HUES6 (cell line): ENCODE measurements at regions not wholly inside any gene's neighbourhood (a gene's known extent, or its start where the extent isn't known, plus 50 kb on each side); places are given as distances from the start of the nearest gene placed in this dataset.

Experiments
- H3K27ac ChIP-seq: 2 replicates; pipeline ENCODE4 v1.7.0; 2013; ENCODE audit warnings: low read depth, mild to moderate bottlenecking, low read length, inconsistent platforms
- H3K27me3 ChIP-seq: 2 replicates; pipeline ENCODE4 v1.6.1; 2013; ENCODE audit warnings: low read length; ENCODE audit not compliant: control insufficient read depth, insufficient read depth
- H3K36me3 ChIP-seq: 2 replicates; pipeline ENCODE4 v1.6.1; 2013; ENCODE audit warnings: low read length; ENCODE audit not compliant: control insufficient read depth, insufficient read depth
- H3K4me1 ChIP-seq: 2 replicates; pipeline ENCODE4 v1.6.1; 2013; ENCODE audit warnings: low read length; ENCODE audit not compliant: control insufficient read depth, insufficient read depth
- H3K4me3 ChIP-seq: 2 replicates; pipeline ENCODE4 v1.5.1; 2013; ENCODE audit warnings: low read depth, low read length
- H3K9ac ChIP-seq: one replicate; pipeline ENCODE4 v1.6.1; 2013; ENCODE audit warnings: mild to moderate bottlenecking, low read length
- H3K9me3 ChIP-seq: 2 replicates; pipeline ENCODE4 v1.6.1; 2013; ENCODE audit warnings: low read depth, low read length; ENCODE audit not compliant: control insufficient read depth, insufficient read depth

GRCh38 chr12:29882846-29883245 is 99.1 kb upstream of the TMTC1 start:
- peaks cover 6% of the 10 kb centered on the region for H3K4me1 ChIP-seq
- no peak overlapping the region for H3K4me3 ChIP-seq
- no peaks in the 10 kb centered on the region for H3K36me3 ChIP-seq
- H3K27me3 ChIP-seq: no peaks in the 10 kb centered on the region
- H3K9me3 ChIP-seq: peaks cover 39% of the 10 kb centered on the region
- no peak overlapping the region for H3K9ac ChIP-seq
- H3K27ac ChIP-seq: no peak overlapping the region

- Histone ChIP-seq H3K4me1 (peaks cover 6% of the 10 kb centered on the region), H3K27me3 (no peaks in the 10 kb centered on the region), H3K27ac (no peak overlapping the region), H3K36me3 (no peaks in the 10 kb centered on the region), H3K9me3 (peaks cover 34% of the 10 kb centered on the region), H3K4me3 (no peak overlapping the region), H3K9ac (no peak overlapping the region)
Observed at GRCh38 chr12:29880987-29881386, 97.2 kb upstream of the TMTC1 start.

DNA sequence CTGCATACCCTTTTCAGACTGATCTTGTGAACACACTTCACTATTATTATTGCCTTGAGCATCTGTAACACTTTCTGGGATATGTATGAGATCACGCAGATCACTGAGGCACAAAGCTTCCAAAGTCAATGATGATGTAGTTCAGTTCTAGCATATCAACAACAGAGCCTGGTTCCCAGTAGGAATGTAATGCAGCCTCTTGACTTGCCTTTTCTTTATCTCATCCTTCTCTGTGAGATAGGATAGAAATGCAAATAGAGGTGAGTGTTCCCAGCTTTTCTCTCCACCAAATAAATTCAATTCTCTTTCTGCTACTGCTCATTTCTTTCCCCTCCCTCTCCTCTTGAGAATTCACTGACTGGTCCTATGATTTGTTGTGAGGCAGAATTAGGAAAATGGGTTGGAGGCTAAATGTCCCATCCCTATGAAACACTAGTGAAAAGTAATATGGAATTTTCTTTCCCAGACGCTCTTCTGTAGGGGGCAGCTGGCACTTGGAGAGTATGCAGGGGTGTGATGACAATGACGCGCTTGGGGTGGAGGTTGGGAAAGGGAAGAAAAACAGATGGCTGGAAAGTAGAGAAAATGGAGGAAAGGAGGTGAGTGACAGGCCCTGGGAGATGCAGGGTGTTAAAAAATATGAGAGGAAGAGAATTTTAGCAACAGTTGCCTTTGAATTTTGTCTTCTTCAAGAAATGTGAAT is 96.0 kb upstream of the TMTC1 start:
- Histone ChIP-seq H3K4me1 (peaks cover 6% of the 10 kb centered on the region), H3K27ac (no peak overlapping the region), H3K36me3 (no peaks in the 10 kb centered on the region), H3K9ac (no peak overlapping the region), H3K27me3 (no peaks in the 10 kb centered on the region), H3K4me3 (no peak overlapping the region), H3K9me3 (peaks cover 24% of the 10 kb centered on the region)

- H3K4me1 ChIP-seq: no peaks in the 10 kb centered on the region
Observed at GRCh38 chr12:29869946-29870345, 86.2 kb upstream of the TMTC1 start.

GRCh38 chr12:29867823-29868222 is 84.1 kb upstream of the TMTC1 start:
- H3K4me1 ChIP-seq: no peaks in the 10 kb centered on the region
- peaks cover 17% of the 10 kb centered on the region; the same call in 1 of the 2 replicates for H3K27me3 ChIP-seq
- H3K9me3 ChIP-seq: no peaks in the 10 kb centered on the region
- H3K4me3 ChIP-seq: no peak overlapping the region
- no peak overlapping the region for H3K9ac ChIP-seq
- no peaks in the 10 kb centered on the region for H3K36me3 ChIP-seq
- H3K27ac ChIP-seq: no peak overlapping the region

More at GRCh38 chr12:29869946-29870345, 86.2 kb upstream of the TMTC1 start:
- peaks cover 4% of the 10 kb centered on the region; the same call in 1 of the 2 replicates for H3K27me3 ChIP-seq
- H3K4me3 ChIP-seq: no peak overlapping the region
- H3K36me3 ChIP-seq: no peaks in the 10 kb centered on the region
- no peaks in the 10 kb centered on the region for H3K9me3 ChIP-seq
- no peak overlapping the region for H3K27ac ChIP-seq
- H3K9ac ChIP-seq: no peak overlapping the region

DNA sequence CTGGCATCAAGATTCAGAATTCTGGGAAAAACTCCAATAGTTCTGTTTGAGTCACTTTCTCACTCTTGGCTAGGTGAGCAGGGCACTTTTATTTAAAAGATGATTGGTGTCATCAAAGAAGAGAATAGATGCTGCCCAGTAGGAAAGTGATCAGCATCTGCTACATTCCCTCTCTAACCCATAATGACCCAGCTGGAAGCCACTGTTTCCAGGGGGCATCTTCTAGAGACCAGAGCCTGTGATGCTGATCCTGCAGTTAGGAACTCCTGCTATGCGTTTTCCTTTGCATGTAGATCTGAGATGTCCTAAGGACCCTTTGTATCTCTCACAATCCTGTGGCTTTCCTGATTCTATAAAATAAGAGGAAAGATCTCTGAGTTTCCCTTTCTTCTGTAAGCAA is 79.9 kb upstream of the TMTC1 start:
- no peaks in the 10 kb centered on the region for H3K36me3 ChIP-seq
- no peaks in the 10 kb centered on the region for H3K4me1 ChIP-seq
- no peak overlapping the region for H3K4me3 ChIP-seq
- H3K27ac ChIP-seq: no peak overlapping the region
- no peak overlapping the region for H3K9ac ChIP-seq
- H3K9me3 ChIP-seq: no peaks in the 10 kb centered on the region
- H3K27me3 ChIP-seq: peaks cover 29% of the 10 kb centered on the region; the same call in 1 of the 2 replicates

GRCh38 chr12:29858270-29858786 is 74.6 kb upstream of the TMTC1 start:
- no peak overlapping the region for H3K4me3 ChIP-seq
- H3K27me3 ChIP-seq: peaks cover 14% of the 10 kb centered on the region; the same call in 1 of the 2 replicates
- no peaks in the 10 kb centered on the region for H3K4me1 ChIP-seq
- no peaks in the 10 kb centered on the region for H3K36me3 ChIP-seq
- no peak overlapping the region for H3K27ac ChIP-seq
- H3K9me3 ChIP-seq: no peaks in the 10 kb centered on the region
- H3K9ac ChIP-seq: no peak overlapping the region

DNA sequence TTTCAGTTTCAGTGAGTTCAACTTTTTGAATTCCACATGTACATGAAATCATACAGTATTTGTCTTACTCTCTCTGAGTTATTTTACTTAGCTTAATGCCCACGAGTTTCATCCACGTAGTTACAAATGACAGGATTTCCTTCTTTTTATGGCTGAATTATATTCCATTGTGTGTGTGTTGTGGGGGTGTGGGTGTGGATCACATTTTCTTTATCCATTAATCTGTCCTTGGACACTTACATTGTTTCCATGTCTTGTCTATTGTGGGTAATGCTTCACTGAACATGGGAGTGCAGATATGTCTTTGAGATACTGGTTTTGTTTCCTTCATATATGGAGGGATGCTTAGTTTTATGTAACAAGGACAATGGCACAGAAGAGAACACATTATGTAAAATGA is 63.5 kb upstream of the TMTC1 start:
- H3K27ac ChIP-seq: no peak overlapping the region
- H3K9ac ChIP-seq: no peak overlapping the region
- no peaks in the 10 kb centered on the region for H3K36me3 ChIP-seq
- H3K27me3 ChIP-seq: no peaks in the 10 kb centered on the region
- H3K4me3 ChIP-seq: no peak overlapping the region
- H3K9me3 ChIP-seq: peaks cover 19% of the 10 kb centered on the region
- no peaks in the 10 kb centered on the region for H3K4me1 ChIP-seq

GRCh38 chr12:29844667-29845066 is 60.9 kb upstream of the TMTC1 start:
- H3K9me3 ChIP-seq: peaks cover 27% of the 10 kb centered on the region
- H3K4me3 ChIP-seq: no peak overlapping the region
- H3K4me1 ChIP-seq: no peaks in the 10 kb centered on the region
- H3K9ac ChIP-seq: no peak overlapping the region
- H3K36me3 ChIP-seq: no peaks in the 10 kb centered on the region
- H3K27ac ChIP-seq: no peak overlapping the region
- no peaks in the 10 kb centered on the region for H3K27me3 ChIP-seq

- H3K36me3 ChIP-seq: no peaks in the 10 kb centered on the region
- H3K27ac ChIP-seq: no peak overlapping the region
- H3K4me1 ChIP-seq: no peaks in the 10 kb centered on the region
- no peaks in the 10 kb centered on the region for H3K27me3 ChIP-seq
- no peak overlapping the region for H3K4me3 ChIP-seq
- peaks cover 19% of the 10 kb centered on the region for H3K9me3 ChIP-seq
- no peak overlapping the region for H3K9ac ChIP-seq
Observed at GRCh38 chr12:29843036-29843435, 59.3 kb upstream of the TMTC1 start.

DNA sequence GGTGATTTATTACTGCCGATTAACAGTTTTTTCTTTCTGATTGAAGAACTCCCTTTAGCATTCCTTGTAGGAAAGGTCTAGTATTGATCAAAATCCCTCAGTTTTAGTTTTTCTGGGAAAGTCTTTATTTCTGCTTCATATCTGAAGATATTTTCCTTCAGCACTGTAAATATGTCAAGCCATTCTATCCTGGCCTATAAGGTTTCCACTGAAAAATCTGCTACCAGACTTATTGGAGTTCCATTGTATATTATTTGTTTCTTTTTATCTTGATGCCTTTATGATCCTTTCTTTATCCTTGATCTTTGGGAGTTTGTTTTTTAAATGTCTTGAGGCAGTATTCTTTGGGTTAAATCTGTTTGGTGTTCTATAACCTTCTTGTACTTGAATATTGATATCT is 55.0 kb upstream of the TMTC1 start:
- Histone ChIP-seq H3K9me3 (0 out of 2 replicates have a peak, but pooled peaks cover 12% of the 10 kb centered on the region), H3K9ac (no peak overlapping the region), H3K27ac (no peak overlapping the region)

More for the DNA sequence above, 55.0 kb upstream of the TMTC1 start:
- H3K27me3 ChIP-seq: no peaks in the 10 kb centered on the region
- H3K4me1 ChIP-seq: no peaks in the 10 kb centered on the region
- no peaks in the 10 kb centered on the region for H3K36me3 ChIP-seq
- no peak overlapping the region for H3K4me3 ChIP-seq
